K562 (cell line): ENCODE measurements at regions not wholly inside any gene's neighbourhood (a gene's known extent, or its start where the extent isn't known, plus 50 kb on each side); places are given as distances from the start of the nearest gene placed in this dataset.

Experiments
- BACH1 ChIP-seq: fragments of 200-800 bp; sonication (Bioruptor generic); IDR thresholded peaks from 2 replicates; pipeline ENCODE4 v1.6.1; 2016; ENCODE audit warnings: missing genetic modification characterization, missing compliant biosample characterization
- ELF2 ChIP-seq: fragments of 250-450 bp; sonication (Bioruptor Pico); IDR thresholded peaks from 2 replicates; pipeline ENCODE4 v1.5.0; 2021; ENCODE audit warnings: mild to moderate bottlenecking
- ZNF384 ChIP-seq: IDR thresholded peaks from 2 replicates; pipeline ENCODE4 v1.6.1; 2012; ENCODE audit warnings: low read depth, low read length, improper control_type of control experiment
- TF ChIP-seq, protein P1 (sequence below): fragments of 250-450 bp; sonication (Bioruptor Pico); IDR thresholded peaks from 2 replicates; pipeline ENCODE4 v1.4.0; 2020

DNA sequence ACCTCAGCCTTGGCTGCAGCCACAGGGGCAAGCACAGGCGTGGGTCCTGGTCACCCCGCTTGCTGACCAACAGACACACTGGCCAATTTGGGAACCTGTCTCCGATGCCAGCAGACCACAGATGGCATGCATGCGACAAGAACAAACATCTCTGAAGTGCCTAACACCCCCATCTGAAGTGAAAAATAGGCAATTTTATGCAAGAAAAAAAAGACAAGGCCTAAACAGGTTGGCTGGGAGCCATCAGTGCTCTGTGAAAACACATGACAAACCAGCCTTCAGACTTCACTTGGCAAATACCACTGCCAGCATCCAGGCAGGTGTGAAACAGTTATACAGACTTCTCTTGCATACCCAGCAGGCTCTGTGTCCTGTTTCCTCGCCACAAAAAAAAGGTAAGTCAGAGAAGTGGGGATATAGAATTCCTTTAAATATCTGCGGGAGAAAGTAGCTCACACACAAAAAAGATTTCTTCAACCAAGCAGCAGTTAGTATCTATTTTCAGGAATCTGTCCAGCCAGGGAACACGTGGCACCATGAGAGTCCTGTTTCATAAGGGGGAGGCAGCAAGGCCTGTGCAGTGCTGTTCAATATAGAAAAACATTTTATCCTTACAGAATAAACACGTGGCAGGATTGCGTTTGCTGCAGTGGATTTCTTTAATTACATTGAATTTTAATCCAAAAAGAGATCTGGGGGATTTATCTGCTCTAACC lies 293.4 kb upstream of the MKLN1 start (continued):
- TF ChIP-seq, protein P1, sequence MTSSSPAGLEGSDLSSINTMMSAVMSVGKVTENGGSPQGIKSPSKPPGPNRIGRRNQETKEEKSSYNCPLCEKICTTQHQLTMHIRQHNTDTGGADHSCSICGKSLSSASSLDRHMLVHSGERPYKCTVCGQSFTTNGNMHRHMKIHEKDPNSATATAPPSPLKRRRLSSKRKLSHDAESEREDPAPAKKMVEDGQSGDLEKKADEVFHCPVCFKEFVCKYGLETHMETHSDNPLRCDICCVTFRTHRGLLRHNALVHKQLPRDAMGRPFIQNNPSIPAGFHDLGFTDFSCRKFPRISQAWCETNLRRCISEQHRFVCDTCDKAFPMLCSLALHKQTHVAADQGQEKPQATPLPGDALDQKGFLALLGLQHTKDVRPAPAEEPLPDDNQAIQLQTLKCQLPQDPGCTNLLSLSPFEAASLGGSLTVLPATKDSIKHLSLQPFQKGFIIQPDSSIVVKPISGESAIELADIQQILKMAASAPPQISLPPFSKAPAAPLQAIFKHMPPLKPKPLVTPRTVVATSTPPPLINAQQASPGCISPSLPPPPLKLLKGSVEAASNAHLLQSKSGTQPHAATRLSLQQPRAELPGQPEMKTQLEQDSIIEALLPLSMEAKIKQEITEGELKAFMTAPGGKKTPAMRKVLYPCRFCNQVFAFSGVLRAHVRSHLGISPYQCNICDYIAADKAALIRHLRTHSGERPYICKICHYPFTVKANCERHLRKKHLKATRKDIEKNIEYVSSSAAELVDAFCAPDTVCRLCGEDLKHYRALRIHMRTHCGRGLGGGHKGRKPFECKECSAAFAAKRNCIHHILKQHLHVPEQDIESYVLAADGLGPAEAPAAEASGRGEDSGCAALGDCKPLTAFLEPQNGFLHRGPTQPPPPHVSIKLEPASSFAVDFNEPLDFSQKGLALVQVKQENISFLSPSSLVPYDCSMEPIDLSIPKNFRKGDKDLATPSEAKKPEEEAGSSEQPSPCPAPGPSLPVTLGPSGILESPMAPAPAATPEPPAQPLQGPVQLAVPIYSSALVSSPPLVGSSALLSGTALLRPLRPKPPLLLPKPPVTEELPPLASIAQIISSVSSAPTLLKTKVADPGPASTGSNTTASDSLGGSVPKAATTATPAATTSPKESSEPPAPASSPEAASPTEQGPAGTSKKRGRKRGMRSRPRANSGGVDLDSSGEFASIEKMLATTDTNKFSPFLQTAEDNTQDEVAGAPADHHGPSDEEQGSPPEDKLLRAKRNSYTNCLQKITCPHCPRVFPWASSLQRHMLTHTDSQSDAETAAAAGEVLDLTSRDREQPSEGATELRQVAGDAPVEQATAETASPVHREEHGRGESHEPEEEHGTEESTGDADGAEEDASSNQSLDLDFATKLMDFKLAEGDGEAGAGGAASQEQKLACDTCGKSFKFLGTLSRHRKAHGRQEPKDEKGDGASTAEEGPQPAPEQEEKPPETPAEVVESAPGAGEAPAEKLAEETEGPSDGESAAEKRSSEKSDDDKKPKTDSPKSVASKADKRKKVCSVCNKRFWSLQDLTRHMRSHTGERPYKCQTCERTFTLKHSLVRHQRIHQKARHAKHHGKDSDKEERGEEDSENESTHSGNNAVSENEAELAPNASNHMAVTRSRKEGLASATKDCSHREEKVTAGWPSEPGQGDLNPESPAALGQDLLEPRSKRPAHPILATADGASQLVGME = no peak
- TF ChIP-seq ZNF384 (no peak), ELF2 (no peak), BACH1 (tag) (no peak)
